ENCODE measurements at regions not wholly inside any gene's neighbourhood (a gene's known extent, or its start where the extent isn't known, plus 50 kb on each side); places are given as distances from the start of the nearest gene placed in this dataset.

DNA sequence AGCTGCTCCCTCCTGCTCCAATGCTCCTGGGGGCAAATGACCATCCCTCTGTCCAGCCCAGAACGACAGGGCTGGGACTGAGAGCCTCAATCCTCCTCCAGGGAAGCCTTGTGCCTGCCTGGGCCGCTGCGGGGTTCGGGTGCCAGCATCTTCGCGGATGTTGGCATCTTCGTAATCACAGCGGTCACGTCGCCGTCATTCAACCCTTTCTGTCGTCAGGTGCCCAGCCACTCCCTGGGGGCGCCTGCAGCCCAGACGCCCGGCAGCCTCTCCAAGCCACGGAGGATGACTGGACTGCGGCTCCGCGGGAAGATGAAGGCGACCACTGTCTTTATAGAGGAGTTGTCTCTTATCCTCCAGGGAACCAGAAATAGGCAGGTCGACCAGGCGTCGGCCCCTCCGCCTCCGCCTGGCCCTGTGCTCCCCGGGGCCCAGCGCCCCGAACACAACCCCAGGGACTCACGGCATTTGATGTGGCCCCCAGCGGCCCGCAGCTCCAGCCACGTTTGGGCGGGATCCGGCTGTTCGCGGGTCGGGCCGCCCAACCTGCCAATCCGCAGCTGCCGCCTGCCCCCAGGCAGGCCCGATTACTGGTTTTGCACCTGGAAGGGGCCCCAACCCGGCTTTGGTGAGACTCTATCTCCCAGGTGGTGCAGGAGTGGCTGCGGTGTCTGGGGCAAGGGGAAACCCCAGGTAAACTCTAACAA, 113.9 kb downstream of the THNSL2 start:
- FAIRE-seq (no peak), DNase-seq (ENCODE audit: low spot score) (no peak)

DNA sequence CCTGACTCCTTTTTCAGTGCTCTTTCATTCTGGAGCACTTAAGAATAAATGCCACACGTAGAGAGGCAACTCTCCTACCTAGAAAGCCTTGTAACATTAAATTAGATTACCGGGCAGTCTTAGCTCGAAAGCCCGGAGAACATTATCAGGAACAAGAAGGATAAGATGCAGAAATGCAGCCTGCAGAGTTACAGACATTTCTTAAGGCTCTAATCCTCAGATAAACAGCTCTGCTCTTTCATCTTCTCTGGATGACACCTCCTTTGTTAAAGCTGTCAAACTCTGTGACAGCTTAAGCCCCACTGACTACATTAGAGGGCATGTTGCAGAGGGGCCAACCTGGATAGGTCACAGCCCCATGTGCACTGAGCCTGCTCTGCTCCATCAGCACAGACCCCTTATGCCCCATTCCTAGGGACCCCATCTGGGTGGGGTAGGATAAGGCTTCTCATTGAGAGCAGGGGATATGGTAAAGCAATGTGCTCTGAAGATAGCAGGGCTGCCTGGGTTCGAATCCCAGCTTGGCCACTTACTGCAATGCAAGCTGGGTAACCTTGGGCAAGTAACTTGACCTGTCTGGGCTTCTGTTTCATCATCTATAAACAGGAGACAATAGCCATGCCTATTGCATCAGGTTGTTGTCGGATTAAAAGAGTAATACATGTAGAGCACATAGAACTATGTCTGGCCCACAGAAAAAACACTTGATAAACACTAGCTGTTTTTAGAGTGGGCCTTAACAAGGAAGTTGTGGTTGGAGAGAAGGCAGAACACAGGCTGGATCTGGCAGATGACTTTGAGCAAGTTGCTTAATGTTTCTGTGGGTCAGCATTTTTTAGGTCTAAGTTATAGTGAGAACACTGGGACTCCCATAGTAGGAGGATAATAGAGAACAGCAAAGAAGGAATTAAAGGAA, 111.4 kb downstream of the THNSL2 start:
- FAIRE-seq (no peak), DNase-seq (ENCODE audit: low spot score) (no peak)

GRCh38 chr2:88269836-88270235, 99.7 kb downstream of the THNSL2 start:
- FAIRE-seq (no peak), DNase-seq (ENCODE audit: low spot score) (no peak)

GRCh38 chr2:88265352-88266303, 95.5 kb downstream of the THNSL2 start:
- peak; percentile 70 for FAIRE-seq

DNA sequence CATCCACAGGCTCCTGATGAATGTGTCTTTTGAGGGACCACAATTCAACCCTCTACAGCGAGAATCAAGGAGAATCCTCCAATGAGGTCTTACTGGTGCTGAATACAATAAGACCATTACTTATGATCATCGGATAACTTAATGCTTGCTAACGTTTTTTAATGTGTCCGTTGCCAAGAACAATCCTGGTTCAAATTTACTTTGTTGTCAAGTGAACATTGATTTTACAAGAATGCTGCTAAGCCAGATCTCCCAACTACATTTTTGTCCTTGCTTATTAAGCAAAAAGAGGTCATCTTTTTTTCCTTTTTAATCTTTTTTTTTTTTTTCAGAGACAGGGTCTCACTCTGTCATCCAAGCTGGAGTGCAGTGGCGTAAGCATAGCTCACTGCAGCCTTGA, 93.7 kb downstream of the THNSL2 start:
- FAIRE-seq (no peak), DNase-seq (ENCODE audit: low spot score) (no peak)

More at GRCh38 chr2:88265352-88266303, 95.5 kb downstream of the THNSL2 start:
- peak; percentile 55 for DNase-seq (ENCODE audit: low spot score)

DNA sequence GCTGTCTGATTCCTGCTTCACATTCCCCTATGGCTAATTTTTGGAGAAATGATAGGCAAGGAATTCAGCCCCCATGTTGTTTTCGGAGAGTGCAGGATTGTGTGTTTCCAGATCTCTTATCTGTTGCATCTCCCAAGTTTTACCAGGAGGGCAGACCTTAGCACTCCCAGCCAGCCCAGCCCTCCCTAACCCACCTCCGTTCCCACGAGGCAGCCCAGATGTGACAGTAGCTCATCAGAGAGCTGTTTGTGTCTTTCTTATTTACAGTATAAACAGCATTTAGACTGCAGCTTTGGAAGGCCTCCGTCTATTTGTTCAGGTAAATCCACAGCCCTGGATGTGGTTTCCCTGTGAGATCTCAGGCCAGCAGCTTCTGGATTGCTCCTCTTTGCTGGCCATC, 91.6 kb downstream of the THNSL2 start:
- FAIRE-seq, result no peak

DNA sequence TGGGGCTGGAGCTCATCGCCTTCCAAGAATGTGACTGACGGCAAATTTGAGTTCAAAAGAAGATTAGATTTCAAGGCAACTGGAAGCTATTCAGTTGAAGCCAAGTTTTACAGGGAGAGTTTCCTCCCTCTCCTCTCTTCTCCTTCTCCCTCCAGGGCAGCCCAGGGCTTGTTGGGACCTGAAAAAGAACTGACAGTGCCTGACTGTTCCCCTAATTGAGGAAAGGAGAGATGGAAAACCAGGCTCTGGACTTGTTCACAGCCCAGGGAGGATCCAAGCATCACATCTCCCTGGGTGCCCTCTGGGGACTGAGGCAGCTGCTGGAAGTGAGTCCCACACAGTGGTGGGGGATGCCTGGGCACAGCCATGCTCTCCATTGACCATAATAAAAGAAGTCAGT, 88.1 kb downstream of the THNSL2 start:
- DNase-seq (ENCODE audit: low spot score) (no peak), FAIRE-seq (no peak)

More for the DNA sequence above, 91.6 kb downstream of the THNSL2 start:
- no peak for DNase-seq (ENCODE audit: low spot score)

DNA sequence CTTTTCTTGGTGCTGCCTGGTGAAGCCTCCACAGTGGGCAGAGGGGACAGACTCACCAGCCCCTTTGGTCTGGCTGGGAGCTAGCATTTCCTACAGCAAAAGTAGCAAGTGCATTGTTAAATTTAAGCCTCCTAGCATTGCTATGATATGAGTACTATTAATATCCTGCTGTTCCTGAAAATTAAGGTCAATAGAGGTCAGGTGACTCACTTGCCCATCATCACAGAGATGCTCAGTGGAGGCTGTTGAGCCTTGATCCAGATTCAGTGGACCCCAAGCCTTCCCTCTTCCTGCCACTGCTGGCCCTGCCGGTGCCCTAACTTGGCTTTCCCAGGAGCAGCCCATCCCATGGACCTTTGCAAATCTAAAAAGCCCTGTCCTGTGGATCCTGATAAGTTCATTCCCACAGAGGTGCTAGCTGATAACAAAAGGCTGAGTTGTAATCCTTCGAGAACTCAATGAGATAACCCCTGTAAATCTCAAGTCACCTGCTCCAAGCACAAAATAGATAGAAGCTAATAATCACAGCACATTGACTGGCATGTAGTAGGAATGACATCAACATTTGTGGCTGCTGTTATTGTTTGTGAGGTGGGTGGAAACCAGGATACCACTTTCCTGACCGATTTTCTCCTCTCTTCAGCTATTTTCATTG, 84.4 kb downstream of the THNSL2 start:
- DNase-seq (ENCODE audit: low spot score) (peak; percentile 16), FAIRE-seq (no peak)

- no peak for DNase-seq (ENCODE audit: low spot score)
- FAIRE-seq, result no peak
Measured at GRCh38 chr2:88253997-88254396, 83.9 kb downstream of the THNSL2 start.

GRCh38 chr2:88253375-88253774, 83.2 kb downstream of the THNSL2 start:
- FAIRE-seq, result no peak
- DNase-seq (ENCODE audit: low spot score), result no peak

- no peak for FAIRE-seq
- no peak for DNase-seq (ENCODE audit: low spot score)
Measured at GRCh38 chr2:88252646-88253045, 82.5 kb downstream of the THNSL2 start.

- no peak for DNase-seq (ENCODE audit: low spot score)
- no peak for FAIRE-seq
Measured at GRCh38 chr2:88252111-88252510, 82.0 kb downstream of the THNSL2 start.

DNA sequence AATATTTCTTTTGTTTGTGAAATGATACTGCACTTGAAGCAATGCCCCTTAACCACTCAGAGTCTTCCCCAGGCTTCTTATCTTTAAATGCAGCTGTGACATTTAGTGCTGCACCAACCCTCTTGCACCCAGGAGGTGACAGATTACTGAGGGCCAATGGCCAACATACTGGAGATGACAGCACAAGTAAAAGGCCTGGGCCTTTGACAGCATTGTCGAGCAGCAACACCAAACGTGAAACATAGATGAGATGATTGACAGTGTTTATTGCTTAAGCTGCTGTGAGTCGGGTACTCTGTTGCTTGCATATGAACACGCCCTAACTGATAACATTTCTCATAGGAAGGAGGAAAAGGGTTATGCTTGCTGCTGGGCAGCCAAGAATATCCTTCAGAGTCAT, 80.3 kb downstream of the THNSL2 start:
- no peak for DNase-seq (ENCODE audit: low spot score)
- no peak for FAIRE-seq

- DNase-seq (ENCODE audit: low spot score), result no peak
- no peak for FAIRE-seq
Measured at GRCh38 chr2:88248280-88248828, 78.2 kb downstream of the THNSL2 start.

- FAIRE-seq (no peak), DNase-seq (ENCODE audit: low spot score) (no peak)
Measured at GRCh38 chr2:88247531-88247930, 77.4 kb downstream of the THNSL2 start.

DNA sequence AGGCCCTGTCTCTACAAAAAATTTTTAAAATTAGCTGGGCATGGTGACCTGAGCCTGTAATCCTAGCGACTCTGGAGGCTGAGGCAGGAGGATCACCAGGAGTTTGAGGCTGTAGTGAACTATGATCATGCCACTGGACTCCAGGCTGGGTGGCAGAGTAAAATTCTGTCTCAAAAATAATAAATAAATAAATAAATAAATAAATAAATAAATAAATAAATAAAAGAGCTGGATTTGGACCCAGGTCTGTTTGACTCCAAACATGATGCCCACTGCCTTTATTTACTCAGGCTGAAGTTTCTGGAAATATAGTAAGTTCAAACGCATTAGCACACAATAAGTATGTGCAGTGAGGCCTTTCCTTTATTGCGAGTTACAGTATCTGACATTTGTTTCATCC, 75.0 kb downstream of the THNSL2 start:
- no peak for FAIRE-seq

DNA sequence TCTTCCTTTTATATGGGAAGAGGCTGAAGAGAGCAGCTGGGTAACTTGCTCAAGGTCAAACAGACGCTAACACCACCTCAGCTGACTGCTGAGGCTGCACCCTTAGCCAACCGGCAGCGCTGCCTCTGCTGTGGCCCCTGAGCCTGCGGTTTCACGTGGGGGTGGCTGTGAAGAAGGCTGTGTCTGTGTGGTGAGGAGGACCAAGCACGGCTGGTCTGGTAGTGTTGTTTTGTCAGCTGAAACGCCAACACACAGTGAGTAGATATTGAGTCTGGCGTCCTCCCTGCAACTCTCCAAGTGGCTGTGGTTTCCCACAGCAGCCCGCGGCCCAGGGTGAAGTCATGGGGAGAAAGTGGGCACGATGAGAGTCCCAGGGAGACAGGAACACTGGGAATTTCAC, 69.6 kb downstream of the THNSL2 start:
- peak; percentile 86 for FAIRE-seq
- DNase-seq (ENCODE audit: low spot score), result peak; percentile 72

More for the DNA sequence above, 75.0 kb downstream of the THNSL2 start:
- no peak for DNase-seq (ENCODE audit: low spot score)

DNA sequence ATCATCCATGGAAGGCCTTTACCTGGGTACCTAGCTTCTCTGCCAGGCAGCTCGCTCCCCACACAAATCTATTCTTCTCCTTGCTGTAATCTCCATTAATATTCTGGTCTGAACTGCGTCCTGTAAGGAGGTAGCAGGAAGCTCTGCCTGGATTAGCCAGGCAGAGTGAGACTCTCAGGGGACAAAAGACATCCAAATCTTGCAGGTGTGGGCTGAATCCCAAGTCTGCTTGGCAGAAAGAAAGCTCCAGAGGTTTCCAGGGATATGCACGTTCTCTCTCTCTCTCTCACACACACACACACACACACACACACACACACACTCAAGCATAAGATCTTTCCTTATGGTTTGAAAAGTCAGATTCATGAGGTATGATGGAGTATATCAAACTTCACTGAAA, 66.5 kb downstream of the THNSL2 start:
- DNase-seq (ENCODE audit: low spot score) (no peak), FAIRE-seq (no peak)
